Sigmoid colon (tissue), 6 donors: ENCODE measurements at regions not wholly inside any gene's neighbourhood (a gene's known extent, or its start where the extent isn't known, plus 50 kb on each side); places are given as distances from the start of the nearest gene placed in this dataset.

Experiments
- DNase-seq: peaks from one replicate; pipeline ENCODE4 v3.0.0-alpha.2; 2019
- H3K27ac ChIP-seq, 4 donors: fragments of 200-600 bp; sonication (generic); one replicate each; pipeline ENCODE4 v1.5.1; 2016 to 2019; ENCODE audit warnings: mild to moderate bottlenecking in 1 of 4
- H3K27me3 ChIP-seq, 3 donors: fragments of 200-600 bp; sonication (generic); one replicate each; pipeline ENCODE4 v1.5.1; 2019; ENCODE audit warnings: mild to moderate bottlenecking in 1 of 3
- H3K36me3 ChIP-seq, 4 donors: fragments of 200-600 bp; sonication (generic); one replicate each; pipeline ENCODE4 v1.5.1; 2016 to 2019
- H3K4me1 ChIP-seq, 4 donors: fragments of 200-600 bp; sonication (generic); one replicate each; pipeline ENCODE4 v1.5.1; 2017 to 2019
- H3K4me3 ChIP-seq, 4 donors: fragments of 200-600 bp; sonication (generic); one replicate each; pipeline ENCODE4 v1.5.1; 2017 to 2019; ENCODE audit warnings: mild to moderate bottlenecking in 2 of 4, moderate library complexity in 1 of 4
- H3K9me3 ChIP-seq, 4 donors: fragments of 200-600 bp in 3 of 4; sonication (generic) in 3 of 4; one replicate each; pipeline versions ENCODE4 v1.5.1 to v1.6.1; 2013 to 2019
- EP300 ChIP-seq, 4 donors: sonication (generic); formaldehyde crosslinking; IDR thresholded peaks; one replicate each; pipeline ENCODE4 v1.6.1; 2017; ENCODE audit warnings: antibody characterized with exemption in 4 of 4
- POLR2A ChIP-seq, 2 donors: fragments of 450-650 bp; IDR thresholded peaks; one replicate each; pipeline ENCODE4 v1.6.1; 2016; ENCODE audit warnings: antibody characterized with exemption in 2 of 2, mild to moderate bottlenecking in 2 of 2, moderate library complexity in 2 of 2
- POLR2AphosphoS5 ChIP-seq, 4 donors: sonication (generic); formaldehyde crosslinking; IDR thresholded peaks; one replicate each; pipeline ENCODE4 v1.6.1; 2017; ENCODE audit warnings: antibody characterized with exemption in 4 of 4
- WGBS, 2 donors: extraction: QIAGEN DNeasy Blood & Tissue Kit; methylation state at CpG; one replicate each; pipeline ENCODE4 v1.1.7; 2013; 5-methylcytosine and 5-hydroxymethylcytosine counted together
- intact Hi-C: fragments of 100-400 bp; cut with DNase I; formaldehyde crosslinking; loops from one replicate; pipeline ENCODE4 v1.15.1; 2023
- TF ChIP-seq, protein P1 (sequence below), 4 experiments: fragments of 450-650 bp in 3 of 4; fragments of 200-600 bp in 1 of 4; IDR thresholded peaks; one replicate each; pipeline ENCODE4 v1.5.1; 2016 to 2019; ENCODE audit warnings: antibody characterized with exemption in 4 of 4, mild to moderate bottlenecking in 3 of 4, moderate library complexity in 2 of 4
- donor health status: healthy with polysubstance abuse.
- donor health status: healthy.

DNA sequence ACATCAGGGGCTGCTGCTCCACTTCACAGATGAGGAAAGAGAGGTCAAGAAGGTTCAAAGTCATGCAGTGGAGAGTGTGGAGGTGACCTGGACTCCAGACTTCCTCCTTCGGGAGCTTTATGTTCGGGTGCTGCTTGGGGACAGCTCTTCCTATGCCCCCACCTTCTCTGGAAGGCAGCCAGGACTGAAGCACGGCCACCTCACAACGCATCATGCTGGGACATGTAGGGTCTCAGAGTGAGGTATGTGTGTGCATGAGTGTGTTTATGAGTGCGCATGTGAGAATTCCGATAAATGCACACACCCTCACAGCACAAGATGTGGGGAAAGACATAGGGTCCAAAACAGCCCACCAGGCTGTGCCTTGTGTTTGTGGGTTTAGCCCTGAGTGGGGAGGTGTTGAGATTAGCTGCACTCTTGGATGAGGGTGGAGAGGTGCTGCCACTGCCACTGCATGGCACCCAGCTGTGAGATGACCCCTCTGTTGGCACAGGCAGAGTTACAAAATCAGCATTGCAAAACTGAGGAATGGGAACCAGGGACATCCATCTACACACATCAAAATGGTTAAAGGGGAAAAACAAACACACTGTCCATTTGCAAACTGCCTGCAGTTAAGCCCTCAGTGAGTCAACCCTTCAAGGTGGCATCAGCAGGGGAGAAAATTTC, 367.4 kb downstream of the SEC14L1 start:
- DNase-seq: peak; percentile 44

DNA sequence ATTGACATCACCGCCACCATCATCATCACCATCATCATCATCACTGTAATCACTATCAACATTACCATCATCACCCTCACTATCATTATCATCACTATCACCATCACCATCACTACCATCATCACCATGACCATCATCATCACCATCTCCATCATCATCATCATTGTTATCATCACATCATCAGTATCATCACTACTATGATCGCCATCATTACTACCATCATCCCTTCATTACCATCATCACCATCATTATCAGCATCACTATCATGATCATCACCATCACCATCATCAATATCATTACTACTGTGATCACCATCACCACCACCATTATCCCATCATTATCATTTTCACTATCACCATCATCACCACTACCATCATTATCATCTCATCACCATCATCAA, 368.3 kb downstream of the SEC14L1 start:
- no peaks in the 10 kb centered on the region for H3K36me3 ChIP-seq
- H3K9me3 ChIP-seq: peaks cover 0 to 4% (median 0%) of the 10 kb centered on the region in 4 donors
- DNase-seq: no peak
- intact Hi-C loops: no loop called here
- H3K4me3 ChIP-seq: no peak overlapping the region
- TF ChIP-seq, protein P1, sequence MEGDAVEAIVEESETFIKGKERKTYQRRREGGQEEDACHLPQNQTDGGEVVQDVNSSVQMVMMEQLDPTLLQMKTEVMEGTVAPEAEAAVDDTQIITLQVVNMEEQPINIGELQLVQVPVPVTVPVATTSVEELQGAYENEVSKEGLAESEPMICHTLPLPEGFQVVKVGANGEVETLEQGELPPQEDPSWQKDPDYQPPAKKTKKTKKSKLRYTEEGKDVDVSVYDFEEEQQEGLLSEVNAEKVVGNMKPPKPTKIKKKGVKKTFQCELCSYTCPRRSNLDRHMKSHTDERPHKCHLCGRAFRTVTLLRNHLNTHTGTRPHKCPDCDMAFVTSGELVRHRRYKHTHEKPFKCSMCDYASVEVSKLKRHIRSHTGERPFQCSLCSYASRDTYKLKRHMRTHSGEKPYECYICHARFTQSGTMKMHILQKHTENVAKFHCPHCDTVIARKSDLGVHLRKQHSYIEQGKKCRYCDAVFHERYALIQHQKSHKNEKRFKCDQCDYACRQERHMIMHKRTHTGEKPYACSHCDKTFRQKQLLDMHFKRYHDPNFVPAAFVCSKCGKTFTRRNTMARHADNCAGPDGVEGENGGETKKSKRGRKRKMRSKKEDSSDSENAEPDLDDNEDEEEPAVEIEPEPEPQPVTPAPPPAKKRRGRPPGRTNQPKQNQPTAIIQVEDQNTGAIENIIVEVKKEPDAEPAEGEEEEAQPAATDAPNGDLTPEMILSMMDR (IDR thresholded peaks at IDR 0.05): no peak
- no peak for TF ChIP-seq EP300 (IDR thresholded peaks at IDR 0.05)
- TF ChIP-seq POLR2AphosphoS5 (IDR thresholded peaks at IDR 0.05): no peak
- TF ChIP-seq POLR2A (IDR thresholded peaks at IDR 0.05): no peak
- no peaks in the 10 kb centered on the region for H3K27me3 ChIP-seq
- WGBS, 2 donors: 93 to 99% methylated on average over 2 of the region's 2 CpGs
- no peaks in the 10 kb centered on the region for H3K4me1 ChIP-seq
- no peak overlapping the region for H3K27ac ChIP-seq

More for the DNA sequence above, 367.4 kb downstream of the SEC14L1 start:
- intact Hi-C loops: no loop called here
- no peak for TF ChIP-seq EP300 (IDR thresholded peaks at IDR 0.05)
- TF ChIP-seq POLR2AphosphoS5 (IDR thresholded peaks at IDR 0.05): no peak
- TF ChIP-seq, protein P1 (IDR thresholded peaks at IDR 0.05): no peak
- TF ChIP-seq POLR2A (IDR thresholded peaks at IDR 0.05): no peak
- H3K27ac ChIP-seq: no peak overlapping the region
- H3K4me3 ChIP-seq: no peak overlapping the region
- H3K9me3 ChIP-seq: peaks cover 0 to 4% (median 0%) of the 10 kb centered on the region in 4 donors
- no peaks in the 10 kb centered on the region for H3K27me3 ChIP-seq
- no peaks in the 10 kb centered on the region for H3K36me3 ChIP-seq
- H3K4me1 ChIP-seq: no peaks in the 10 kb centered on the region
- 34 to 65% methylated on average over 6 of the region's 6 CpGs for whole genome bisulfite sequencing, 2 donors

DNA sequence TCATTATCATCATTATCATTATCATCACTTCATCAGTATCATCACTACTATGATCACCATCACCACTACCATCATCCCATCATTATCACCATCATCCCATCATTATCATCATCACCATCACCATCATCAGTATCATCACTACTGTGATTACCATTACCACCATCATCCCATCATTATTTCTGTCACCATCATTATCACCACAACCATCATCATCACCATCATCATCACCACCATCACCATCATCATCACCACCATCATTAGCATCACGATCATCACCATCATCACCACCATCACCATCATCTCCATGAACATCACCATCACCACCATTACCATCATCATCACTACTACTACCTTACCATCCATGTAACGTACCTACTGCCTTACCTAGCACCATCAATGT, 368.8 kb downstream of the SEC14L1 start:
- Histone ChIP-seq H3K27ac (no peak overlapping the region), H3K4me1 (no peaks in the 10 kb centered on the region), H3K27me3 (no peaks in the 10 kb centered on the region), H3K36me3 (no peaks in the 10 kb centered on the region), H3K9me3 (peaks cover 0 to 4% (median 0%) of the 10 kb centered on the region in 4 donors), H3K4me3 (no peak overlapping the region)
- 96 to 98% methylated on average over 2 of the region's 2 CpGs for WGBS, 2 donors
- no peak for DNase-seq
- TF ChIP-seq POLR2AphosphoS5 (IDR thresholded peaks at IDR 0.05) (no peak), POLR2A (IDR thresholded peaks at IDR 0.05) (no peak), EP300 (IDR thresholded peaks at IDR 0.05) (no peak)
- intact Hi-C loops: no loop called here

DNA sequence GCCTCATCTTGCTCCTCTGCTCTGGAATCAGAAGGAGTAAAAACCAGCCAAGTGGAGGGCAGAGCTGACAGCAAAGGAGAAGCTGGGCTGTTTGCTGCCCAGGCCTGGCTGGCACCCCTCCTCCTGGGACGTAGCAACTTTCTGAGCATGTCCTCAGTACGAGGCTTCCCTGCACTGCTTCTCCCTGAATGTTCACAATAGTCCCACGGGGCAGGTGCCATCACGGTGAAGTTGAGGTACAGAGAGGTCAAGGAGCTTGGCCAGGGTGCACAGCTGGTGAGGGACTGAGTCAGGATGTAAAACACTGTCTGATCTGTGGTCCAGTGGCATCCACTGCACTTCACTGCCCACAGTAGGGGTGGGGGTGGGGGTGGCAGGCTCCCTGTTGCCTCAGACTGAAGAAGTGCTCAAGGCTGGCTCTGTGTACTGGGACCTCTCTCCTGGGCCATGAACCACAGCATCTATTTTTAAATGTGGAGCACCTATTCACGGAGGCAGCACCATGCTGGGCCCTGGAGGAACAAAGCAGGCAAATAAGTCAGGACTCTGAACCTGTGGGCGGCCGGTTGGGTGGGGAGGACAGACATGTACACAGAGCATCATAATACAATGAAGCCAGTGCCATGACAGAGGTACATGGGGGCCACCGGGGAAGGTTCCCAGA, 369.5 kb downstream of the SEC14L1 start:
- no peak for TF ChIP-seq EP300 (IDR thresholded peaks at IDR 0.05)
- no peak for TF ChIP-seq POLR2AphosphoS5 (IDR thresholded peaks at IDR 0.05)
- no peak for TF ChIP-seq POLR2A (IDR thresholded peaks at IDR 0.05)
- TF ChIP-seq, protein P1 (IDR thresholded peaks at IDR 0.05): no peak
- intact Hi-C loops: no loop called here
- H3K4me1 ChIP-seq: no peaks in the 10 kb centered on the region

DNA sequence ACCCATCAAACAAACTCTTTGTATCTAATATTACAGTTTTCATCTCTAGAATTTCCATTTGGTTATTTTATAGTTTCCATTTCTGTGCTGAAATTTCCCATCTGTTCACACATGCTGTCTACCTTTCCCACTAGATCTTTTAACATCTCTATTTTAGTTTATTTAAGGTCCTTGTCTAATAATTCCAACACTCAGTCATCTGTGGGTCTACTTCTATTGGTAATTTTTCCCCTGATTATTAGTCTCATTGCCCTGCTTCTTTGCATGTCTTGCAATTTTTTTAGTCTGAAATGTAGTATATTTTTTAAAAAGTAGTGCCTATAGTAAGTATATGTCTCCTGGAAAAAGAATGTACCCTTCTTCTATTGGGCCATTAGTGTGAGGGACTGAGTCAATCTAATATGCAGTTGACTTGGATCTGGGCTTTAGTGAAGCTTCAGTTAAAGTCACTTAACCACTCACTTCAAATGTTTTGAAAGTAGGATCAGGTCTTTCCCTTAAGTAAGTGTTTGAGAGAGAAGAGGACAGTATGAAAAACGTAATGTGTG, 370.8 kb downstream of the SEC14L1 start:
- no peak overlapping the region for H3K27ac ChIP-seq
- H3K36me3 ChIP-seq: no peaks in the 10 kb centered on the region
- no peak overlapping the region for H3K4me3 ChIP-seq
- H3K4me1 ChIP-seq: no peaks in the 10 kb centered on the region
- intact Hi-C loops: no loop called here
- DNase-seq: no peak
- TF ChIP-seq EP300 (IDR thresholded peaks at IDR 0.05) (no peak), POLR2AphosphoS5 (IDR thresholded peaks at IDR 0.05) (no peak), POLR2A (IDR thresholded peaks at IDR 0.05) (no peak)
- TF ChIP-seq, protein P1 (IDR thresholded peaks at IDR 0.05): no peak
- 36 to 66% methylated on average over 1 of the region's 1 CpG for WGBS, 2 donors
- peaks cover 0 to 4% (median 0%) of the 10 kb centered on the region in 4 donors for H3K9me3 ChIP-seq
- H3K27me3 ChIP-seq: no peaks in the 10 kb centered on the region

More for the DNA sequence above, 369.5 kb downstream of the SEC14L1 start:
- no peaks in the 10 kb centered on the region for H3K36me3 ChIP-seq
- DNase-seq: peak; percentile 45
- H3K27me3 ChIP-seq: no peaks in the 10 kb centered on the region
- H3K27ac ChIP-seq: no peak overlapping the region
- H3K9me3 ChIP-seq: peaks cover 0 to 4% (median 0%) of the 10 kb centered on the region in 4 donors
- 75 to 86% methylated on average over 8 of the region's 8 CpGs for WGBS, 2 donors
- no peak overlapping the region for H3K4me3 ChIP-seq
